ENCODE measurements at regions not wholly inside any gene's neighbourhood (a gene's known extent, or its start where the extent isn't known, plus 50 kb on each side); places are given as distances from the start of the nearest gene placed in this dataset.

DNA sequence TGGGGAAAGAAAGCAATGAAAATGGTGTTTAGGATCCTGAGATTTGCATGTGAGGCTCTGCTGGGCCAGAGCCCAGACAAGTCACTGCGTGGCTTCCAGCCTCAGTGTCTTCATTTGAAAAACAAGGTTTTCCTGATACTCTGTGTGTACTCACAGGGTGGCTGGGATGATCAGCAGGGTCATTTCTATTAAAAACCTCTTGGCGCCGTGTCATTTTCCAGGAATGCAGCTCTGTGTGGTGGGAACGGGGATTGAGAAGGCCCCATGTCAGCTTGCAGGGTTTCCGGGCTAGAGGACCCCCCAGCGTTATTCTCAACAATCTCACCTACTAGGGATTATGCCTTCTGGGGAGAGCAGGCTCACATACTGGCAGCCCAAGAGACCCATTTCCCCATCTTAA, 73.5 kb downstream of the FOXL1 start:
- DNase-seq (ENCODE audit: low spot score in 2 of 2), result no peak
- no peaks in the 10 kb centered on the region for H3K9me3 ChIP-seq
- H3K4me3 ChIP-seq, result no peak overlapping the region
- H3K4me1 ChIP-seq, result no peaks in the 10 kb centered on the region
- H3K27me3 ChIP-seq (ENCODE audit: low read depth), result no peaks in the 10 kb centered on the region
- H3K36me3 ChIP-seq (replicated peaks), result no peaks in the 10 kb centered on the region
- in situ Hi-C loops (cut with MboI; ENCODE audit: low sequenced_read_pairs), result no loop called here

DNA sequence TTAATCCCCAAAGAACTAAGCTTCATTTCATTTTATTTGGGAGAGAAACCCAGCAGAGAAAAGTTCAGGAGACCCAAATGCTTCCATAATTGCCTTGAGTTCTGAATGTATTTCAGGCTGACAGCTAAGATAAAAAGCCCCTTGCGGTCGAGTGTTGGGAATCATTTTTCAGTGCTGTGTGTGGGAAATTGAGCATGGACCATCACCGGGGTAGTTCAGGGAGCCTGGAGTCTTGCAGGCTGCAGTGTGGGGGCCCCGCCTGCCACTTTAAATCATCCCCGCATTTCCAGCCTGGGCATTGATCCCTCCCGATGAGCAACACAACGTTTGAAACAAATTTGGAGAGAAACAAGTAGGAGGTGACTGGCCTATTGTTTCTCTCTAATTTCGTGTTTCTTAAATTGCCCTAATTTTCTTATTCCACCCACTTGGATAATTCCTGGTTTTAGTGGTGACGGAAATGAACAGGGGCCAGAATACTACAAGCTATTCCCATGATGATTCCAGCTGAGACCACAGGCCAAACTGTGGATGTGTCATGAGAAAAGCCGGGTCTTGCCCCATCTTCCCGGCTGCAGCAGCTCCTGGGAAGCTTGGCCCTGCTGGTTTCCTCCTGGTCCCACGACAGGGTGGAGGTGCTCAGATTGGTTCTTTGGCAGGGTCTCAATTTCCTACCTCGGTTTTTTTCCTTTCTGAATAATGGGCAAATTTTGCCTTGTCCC, 75.1 kb downstream of the FOXL1 start:
- Histone ChIP-seq H3K27me3 (ENCODE audit: low read depth) (no peaks in the 10 kb centered on the region), H3K9me3 (no peaks in the 10 kb centered on the region), H3K36me3 (replicated peaks) (no peaks in the 10 kb centered on the region), H3K4me1 (no peaks in the 10 kb centered on the region), H3K4me3 (no peak overlapping the region)
- in situ Hi-C loops (cut with MboI; ENCODE audit: low sequenced_read_pairs), result no loop called here
- no peak for DNase-seq (ENCODE audit: low spot score in 2 of 2)

DNA sequence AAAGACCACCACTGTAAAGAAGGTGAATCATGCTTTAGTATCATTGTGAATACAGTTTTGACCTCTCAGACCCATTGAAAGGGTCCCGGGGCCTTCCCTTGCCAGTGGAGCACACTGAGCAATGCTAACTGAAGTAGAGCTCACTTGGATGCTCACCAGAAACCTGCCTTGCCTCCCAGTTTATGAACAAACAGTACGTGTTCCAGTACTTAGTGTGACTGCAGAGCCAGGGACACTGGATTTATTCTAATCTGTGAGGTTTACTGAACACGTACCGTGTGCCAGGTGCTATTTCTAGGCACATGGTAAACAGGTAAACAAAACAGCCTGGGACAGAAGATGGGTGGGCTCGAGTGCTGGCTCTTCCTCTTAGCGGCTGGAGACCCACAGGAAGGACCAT, 79.6 kb downstream of the FOXL1 start:
- DNase-seq (ENCODE audit: low spot score in 2 of 2), result no peak
- H3K27me3 ChIP-seq (ENCODE audit: low read depth), result no peaks in the 10 kb centered on the region
- no peaks in the 10 kb centered on the region for H3K36me3 ChIP-seq (replicated peaks)
- H3K9me3 ChIP-seq, result no peaks in the 10 kb centered on the region
- in situ Hi-C loops (cut with MboI; ENCODE audit: low sequenced_read_pairs), result no loop called here
- H3K4me1 ChIP-seq, result no peaks in the 10 kb centered on the region
- H3K4me3 ChIP-seq, result no peak overlapping the region

DNA sequence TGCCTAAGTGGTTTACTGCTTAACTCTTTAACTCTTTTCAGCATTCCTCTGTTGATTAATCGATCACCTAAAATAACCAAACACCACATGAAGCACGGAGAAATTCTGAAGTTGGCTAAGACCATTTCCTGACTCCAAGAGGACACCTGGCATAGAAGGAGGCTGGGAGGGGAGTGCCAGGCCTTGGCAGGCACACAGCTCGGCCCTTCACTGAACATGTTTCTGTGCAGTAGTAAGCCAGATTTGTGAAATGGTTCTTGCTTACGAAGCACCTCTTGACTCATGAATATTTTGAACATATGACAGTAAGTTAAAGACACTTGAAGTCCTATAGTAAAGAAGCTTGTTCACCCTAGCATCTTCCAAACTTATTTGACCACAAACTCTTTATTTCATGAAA, 82.3 kb downstream of the FOXL1 start:
- no peak for DNase-seq (ENCODE audit: low spot score in 2 of 2)
- no peaks in the 10 kb centered on the region for H3K4me1 ChIP-seq
- no peaks in the 10 kb centered on the region for H3K36me3 ChIP-seq (replicated peaks)
- no peaks in the 10 kb centered on the region for H3K27me3 ChIP-seq (ENCODE audit: low read depth)
- in situ Hi-C loops (cut with MboI; ENCODE audit: low sequenced_read_pairs), result no loop called here
- H3K9me3 ChIP-seq, result no peaks in the 10 kb centered on the region
- H3K4me3 ChIP-seq, result no peak overlapping the region

DNA sequence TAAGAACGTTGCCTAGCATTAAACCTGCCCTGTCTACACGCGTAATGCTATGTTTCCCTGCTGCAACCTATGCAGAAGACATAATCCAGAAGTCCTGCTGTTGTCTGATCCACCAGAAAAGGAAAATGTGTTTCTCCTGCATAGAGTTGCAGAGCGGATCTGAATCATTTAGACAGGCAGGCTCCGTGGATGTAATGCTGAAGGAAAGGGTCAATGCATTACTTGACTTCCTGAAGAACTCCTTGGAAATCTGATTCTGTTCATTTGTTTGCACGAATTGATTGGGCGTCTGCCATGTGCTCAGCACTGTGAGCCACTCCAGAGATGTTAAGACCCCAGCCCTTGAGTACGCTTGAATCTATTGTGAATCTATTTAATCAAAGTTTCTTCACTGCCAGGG, 83.4 kb downstream of the FOXL1 start:
- no peaks in the 10 kb centered on the region for H3K9me3 ChIP-seq
- H3K4me3 ChIP-seq, result no peak overlapping the region
- H3K36me3 ChIP-seq (replicated peaks), result no peaks in the 10 kb centered on the region
- in situ Hi-C loops (cut with MboI; ENCODE audit: low sequenced_read_pairs), result no loop called here
- H3K27me3 ChIP-seq (ENCODE audit: low read depth), result no peaks in the 10 kb centered on the region
- no peaks in the 10 kb centered on the region for H3K4me1 ChIP-seq
- no peak for DNase-seq (ENCODE audit: low spot score in 2 of 2)

DNA sequence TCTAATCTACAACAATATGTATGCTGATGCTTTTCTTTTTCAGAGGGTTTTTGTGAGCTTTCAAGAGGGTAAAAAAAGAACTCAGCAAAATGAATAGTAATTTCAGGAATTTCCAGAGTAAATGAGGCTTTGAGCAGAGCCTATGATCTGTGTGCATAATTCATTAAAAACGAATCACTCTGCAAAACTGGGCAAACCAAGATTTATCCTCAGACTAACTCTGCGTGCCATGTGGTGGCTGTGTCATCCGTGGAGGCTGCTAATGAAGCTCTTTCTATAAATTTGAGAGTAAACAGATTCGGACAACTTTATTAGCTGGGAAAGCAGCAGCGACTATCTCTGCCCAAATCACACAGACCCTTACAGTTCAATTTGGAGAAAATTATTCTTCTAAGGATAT, 83.8 kb downstream of the FOXL1 start:
- no peaks in the 10 kb centered on the region for H3K27me3 ChIP-seq (ENCODE audit: low read depth)
- no peaks in the 10 kb centered on the region for H3K9me3 ChIP-seq
- no peaks in the 10 kb centered on the region for H3K36me3 ChIP-seq (replicated peaks)
- H3K4me1 ChIP-seq, result no peaks in the 10 kb centered on the region
- no peak overlapping the region for H3K4me3 ChIP-seq
- no peak for DNase-seq (ENCODE audit: low spot score in 2 of 2)
- in situ Hi-C loops (cut with MboI; ENCODE audit: low sequenced_read_pairs), result no loop called here

DNA sequence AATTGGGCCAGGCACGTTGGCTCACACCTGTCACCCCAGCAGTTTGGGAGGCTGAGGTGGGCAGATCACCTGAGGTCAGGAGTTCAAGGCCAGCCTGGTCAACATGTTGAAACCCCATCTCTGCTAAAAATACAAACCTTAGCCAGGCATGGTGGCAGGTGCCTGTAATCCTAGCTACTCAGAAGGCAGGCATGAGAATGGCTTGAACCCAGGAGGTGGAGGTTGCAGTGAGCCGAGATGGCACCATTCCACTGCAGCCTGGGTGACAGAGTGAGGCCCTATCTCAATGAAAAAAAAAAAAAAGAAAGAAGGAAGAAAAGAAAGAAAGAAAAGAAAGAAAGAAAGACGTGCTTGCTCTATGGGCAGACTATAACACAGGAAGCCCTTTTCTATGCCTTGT, 84.4 kb downstream of the FOXL1 start:
- Histone ChIP-seq H3K4me3 (no peak overlapping the region), H3K36me3 (replicated peaks) (no peaks in the 10 kb centered on the region), H3K27me3 (ENCODE audit: low read depth) (no peaks in the 10 kb centered on the region), H3K9me3 (no peaks in the 10 kb centered on the region), H3K4me1 (no peaks in the 10 kb centered on the region)
- in situ Hi-C loops (cut with MboI; ENCODE audit: low sequenced_read_pairs), result no loop called here
- DNase-seq (ENCODE audit: low spot score in 2 of 2), result no peak

DNA sequence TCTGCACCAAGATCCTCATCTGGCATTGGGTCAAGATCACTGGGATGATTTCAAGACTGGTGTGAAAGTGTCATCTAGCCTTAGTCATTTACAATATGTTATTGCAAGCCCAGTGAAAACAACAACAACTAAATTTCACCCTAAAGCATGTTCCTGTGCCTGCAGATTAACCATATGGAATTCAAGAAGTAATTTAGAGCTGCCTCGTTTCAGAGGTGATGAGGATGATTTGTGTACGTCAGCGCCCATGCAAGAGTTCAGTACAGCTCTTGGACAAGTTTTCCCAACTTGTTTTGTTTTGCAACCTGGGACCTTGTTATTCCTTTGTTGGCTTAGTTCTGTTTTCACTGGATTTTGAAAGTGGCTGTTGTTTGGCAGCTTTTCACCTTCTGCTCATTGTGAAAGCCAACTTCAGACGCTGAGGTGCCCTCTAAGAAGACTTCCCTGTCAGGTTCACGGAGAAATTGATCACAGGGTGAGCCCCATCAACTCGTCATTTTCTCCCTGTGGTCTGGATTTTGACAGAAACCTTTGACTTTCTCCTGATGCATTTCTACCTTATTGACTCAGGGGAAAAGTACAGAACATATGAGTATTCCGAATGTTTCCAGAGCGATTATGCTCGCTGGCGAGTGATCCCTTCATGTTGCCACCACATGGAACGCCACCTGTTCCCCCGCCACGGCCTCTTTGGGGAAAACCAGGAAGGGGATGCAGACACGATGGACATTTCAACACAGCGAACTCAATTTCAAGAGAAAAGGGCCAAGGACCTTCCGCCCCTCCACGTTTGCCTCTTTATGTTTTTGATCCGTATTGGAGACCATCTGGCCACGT, 85.6 kb downstream of the FOXL1 start:
- no peak for DNase-seq (ENCODE audit: low spot score in 2 of 2)
- no peaks in the 10 kb centered on the region for H3K27me3 ChIP-seq (ENCODE audit: low read depth)
- in situ Hi-C loops (cut with MboI; ENCODE audit: low sequenced_read_pairs), result no loop called here
- no peaks in the 10 kb centered on the region for H3K9me3 ChIP-seq
- no peaks in the 10 kb centered on the region for H3K36me3 ChIP-seq (replicated peaks)
- no peaks in the 10 kb centered on the region for H3K4me1 ChIP-seq
- H3K4me3 ChIP-seq, result no peak overlapping the region

DNA sequence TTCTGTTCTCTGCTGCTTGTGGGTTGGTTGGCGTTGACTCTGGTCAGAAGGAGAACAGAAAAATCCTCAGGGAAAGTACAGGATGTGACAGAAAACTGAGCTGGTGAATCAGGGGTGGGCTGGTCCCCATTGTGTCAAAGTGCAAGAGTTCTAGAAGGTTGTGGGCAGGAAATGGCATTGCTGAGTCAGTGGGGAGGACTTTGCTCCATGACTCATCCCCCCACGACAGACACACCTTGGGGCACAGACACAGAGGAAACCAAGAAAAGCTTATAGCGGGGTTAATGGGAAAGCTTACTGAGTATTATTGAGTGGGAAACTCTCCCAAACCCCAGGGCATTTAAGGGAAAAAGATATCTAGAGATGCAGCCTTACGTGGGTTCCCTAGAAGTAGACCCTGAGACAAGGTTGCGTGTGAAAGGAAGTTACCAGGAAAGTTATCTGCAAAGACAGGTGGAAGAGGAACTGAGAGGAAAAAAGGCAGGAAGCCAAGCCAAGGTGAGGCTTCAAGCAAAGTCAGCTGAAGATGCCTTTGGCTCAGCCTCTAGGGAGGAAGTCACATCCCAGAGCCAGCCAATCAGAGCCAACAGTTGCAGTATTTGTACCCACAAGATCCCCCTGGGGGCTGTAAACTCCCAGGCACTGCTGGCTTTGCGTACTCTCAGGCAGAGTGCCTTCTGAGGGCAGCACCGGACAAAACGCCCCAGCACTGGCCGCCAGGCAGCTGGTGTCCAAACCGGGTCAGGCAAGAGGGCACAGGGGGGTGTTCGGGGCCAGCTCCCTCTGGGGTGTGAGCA, 86.4 kb downstream of the FOXL1 start:
- no peaks in the 10 kb centered on the region for H3K36me3 ChIP-seq (replicated peaks)
- in situ Hi-C loops (cut with MboI; ENCODE audit: low sequenced_read_pairs), result no loop called here
- no peaks in the 10 kb centered on the region for H3K27me3 ChIP-seq (ENCODE audit: low read depth)
- no peaks in the 10 kb centered on the region for H3K9me3 ChIP-seq
- no peaks in the 10 kb centered on the region for H3K4me1 ChIP-seq
- no peak overlapping the region for H3K4me3 ChIP-seq
- no peak for DNase-seq (ENCODE audit: low spot score in 2 of 2)

DNA sequence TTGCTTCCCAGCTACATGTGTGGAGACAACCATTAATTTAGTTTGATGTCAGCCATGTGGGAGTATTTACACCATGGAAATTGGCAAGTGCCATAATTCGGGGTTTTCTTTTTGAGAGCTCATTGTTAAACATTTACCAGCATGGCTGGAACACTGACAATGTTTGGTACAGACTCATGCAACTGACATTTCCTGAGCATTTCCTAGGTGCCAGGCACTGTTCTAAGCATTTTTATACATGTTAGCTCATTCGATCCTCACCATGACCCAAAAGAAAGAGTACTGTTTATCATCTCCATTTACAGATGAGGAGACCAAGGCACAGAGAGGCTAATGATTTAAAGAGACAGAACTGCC, 86.9 kb downstream of the FOXL1 start:
- in situ Hi-C loops (cut with MboI; ENCODE audit: low sequenced_read_pairs), result no loop called here
- DNase-seq (ENCODE audit: low spot score in 2 of 2), result no peak
- Histone ChIP-seq H3K9me3 (no peaks in the 10 kb centered on the region), H3K4me1 (no peaks in the 10 kb centered on the region), H3K4me3 (no peak overlapping the region), H3K36me3 (replicated peaks) (no peaks in the 10 kb centered on the region), H3K27me3 (ENCODE audit: low read depth) (no peaks in the 10 kb centered on the region)

DNA sequence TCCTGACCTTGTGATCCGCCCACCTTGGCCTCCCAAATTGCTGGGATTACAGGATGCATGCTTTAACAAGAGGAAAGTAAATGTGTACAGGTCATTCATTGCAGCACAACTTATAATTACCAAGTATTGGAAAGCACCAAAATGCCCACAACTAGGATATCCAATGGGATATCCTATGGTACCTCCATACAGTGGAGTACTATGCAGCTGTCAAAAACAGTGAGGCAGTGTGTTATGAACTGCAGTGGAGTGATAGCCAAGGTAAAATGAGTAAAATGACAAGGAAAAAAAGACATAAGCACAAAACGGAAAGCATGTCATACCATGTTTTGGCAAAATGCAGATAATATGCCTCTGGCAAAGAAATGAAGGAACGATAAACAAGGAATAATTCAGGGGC, 87.6 kb downstream of the FOXL1 start:
- Histone ChIP-seq H3K9me3 (no peaks in the 10 kb centered on the region), H3K36me3 (replicated peaks) (no peaks in the 10 kb centered on the region), H3K27me3 (ENCODE audit: low read depth) (no peaks in the 10 kb centered on the region), H3K4me1 (no peaks in the 10 kb centered on the region), H3K4me3 (no peak overlapping the region)
- no peak for DNase-seq (ENCODE audit: low spot score in 2 of 2)
- in situ Hi-C loops (cut with MboI; ENCODE audit: low sequenced_read_pairs), result no loop called here

DNA sequence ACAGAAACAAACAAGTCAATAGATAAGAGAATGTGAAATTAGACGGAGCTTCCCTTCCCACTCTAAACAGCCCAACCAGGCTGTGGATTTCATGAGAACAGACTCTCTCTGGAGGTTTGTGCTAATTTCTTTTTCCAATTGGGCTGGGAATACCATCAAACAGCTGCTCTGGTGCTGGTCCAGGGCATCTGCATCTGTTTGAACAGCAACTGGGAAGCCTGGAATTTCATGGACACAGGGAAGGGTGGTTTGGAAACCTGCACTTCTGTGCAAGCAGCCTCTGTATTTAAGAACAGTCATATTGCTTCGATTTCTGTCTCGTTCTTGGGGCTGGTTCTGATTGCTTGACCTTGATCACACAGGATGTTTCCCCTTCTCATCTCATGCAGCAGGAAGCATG, 88.7 kb downstream of the FOXL1 start:
- no peaks in the 10 kb centered on the region for H3K27me3 ChIP-seq (ENCODE audit: low read depth)
- H3K4me1 ChIP-seq, result no peaks in the 10 kb centered on the region

DNA sequence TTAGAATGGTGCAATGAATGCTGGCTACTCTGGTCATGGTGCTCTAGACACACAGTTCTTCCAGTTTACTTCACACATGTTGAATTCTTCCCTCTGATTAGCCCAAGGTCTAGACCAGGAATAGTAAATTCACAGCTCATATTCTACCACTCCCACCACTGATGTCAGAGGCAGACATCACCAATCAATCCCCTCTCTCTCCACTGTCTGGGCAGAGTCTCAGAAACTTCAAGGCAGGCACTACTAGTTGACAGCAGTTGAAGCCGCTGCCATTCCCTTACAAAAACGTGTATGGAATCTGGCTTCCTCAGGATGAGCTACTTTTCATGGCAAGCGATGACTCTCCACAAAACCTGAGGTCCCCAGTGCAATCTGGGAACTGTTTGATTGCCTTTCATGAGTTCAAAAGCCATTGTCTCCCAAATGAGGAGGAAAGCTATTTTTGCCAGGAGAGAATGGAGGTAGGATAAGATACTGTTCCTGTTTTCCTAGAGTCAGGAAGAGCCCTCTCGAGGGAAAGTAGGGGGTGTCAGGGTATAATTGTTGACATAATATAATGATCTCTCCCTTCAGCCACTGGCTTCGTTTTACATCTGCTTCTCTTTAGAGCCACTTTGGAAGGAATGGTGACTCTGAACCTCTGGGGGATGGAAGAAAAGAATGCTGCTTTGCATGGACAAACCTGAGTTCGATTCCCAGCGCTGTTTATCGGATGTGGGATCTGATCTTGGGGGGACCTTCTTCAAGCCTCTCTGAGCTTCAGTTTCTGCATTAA, 90.0 kb downstream of the FOXL1 start:
- no peak overlapping the region for H3K4me3 ChIP-seq
- no peaks in the 10 kb centered on the region for H3K9me3 ChIP-seq
- H3K27me3 ChIP-seq (ENCODE audit: low read depth), result no peaks in the 10 kb centered on the region
- DNase-seq (ENCODE audit: low spot score in 2 of 2), result no peak
- in situ Hi-C loops (cut with MboI; ENCODE audit: low sequenced_read_pairs), result no loop called here
- no peaks in the 10 kb centered on the region for H3K36me3 ChIP-seq (replicated peaks)
- H3K4me1 ChIP-seq, result no peaks in the 10 kb centered on the region

More for the DNA sequence above, 88.7 kb downstream of the FOXL1 start:
- Histone ChIP-seq H3K4me3 (no peak overlapping the region), H3K9me3 (no peaks in the 10 kb centered on the region), H3K36me3 (replicated peaks) (no peaks in the 10 kb centered on the region)
- no peak for DNase-seq (ENCODE audit: low spot score in 2 of 2)
- in situ Hi-C loops (cut with MboI; ENCODE audit: low sequenced_read_pairs), result no loop called here
